Endothelial cell of umbilical vein (primary cell): ENCODE measurements at regions not wholly inside any gene's neighbourhood (a gene's known extent, or its start where the extent isn't known, plus 50 kb on each side); places are given as distances from the start of the nearest gene placed in this dataset.

ENCODE experiments used
- BruUV-seq: library from RNA; stranded (reverse); fragments of 400-500 nt; replicated peaks from 2 replicates; lab custom pipeline; 2021; lab: Mats Ljungman, UMichigan
- CTCF ChIA-PET: fragments of 300-600, 350-600 bp; sonication (Branson Sonifier 250); formaldehyde crosslinking; loops from one replicate; lab custom pipeline; 2021; ENCODE audit warnings: antibody characterized with exemption, inconsistent platforms; lab: Charles Lee
- POLR2A ChIA-PET: fragments of 300-600, 350-600 bp; sonication (Branson Sonifier 250); formaldehyde crosslinking; loops from one replicate; lab custom pipeline; 2021; ENCODE audit warnings: antibody characterized with exemption, inconsistent platforms; lab: Charles Lee
- DNase-seq: peaks from one replicate; pipeline ENCODE4 v3.0.0-alpha.2; 2011; ENCODE audit warnings: low read depth, low spot score
- FAIRE-seq: peaks from 2 replicates; lab custom pipeline; 2011; peaks lifted over from hg19 to GRCh38; lab: Jason Lieb, UNC
- H2AFZ ChIP-seq: 2 replicates; pipeline ENCODE4 v1.6.0; 2012; ENCODE audit warnings: low read depth, low read length, control low read depth, inconsistent platforms
- H3K27ac ChIP-seq: 2 replicates; pipeline ENCODE4 v1.5.1; 2011; ENCODE audit warnings: low read depth, mild to moderate bottlenecking, control low read depth, low read length, moderate library complexity; ENCODE audit not compliant: insufficient read depth
- H3K27me3 ChIP-seq, 2 experiments: 2 replicates each; pipeline versions ENCODE4 v1.6.0 to v1.6.1; 2011; ENCODE audit warnings: low read length in 2 of 2, mixed read lengths in 1 of 2; ENCODE audit not compliant: control insufficient read depth in 2 of 2, insufficient read depth in 2 of 2
- H3K36me3 ChIP-seq, 2 experiments: 2 replicates in 1 of 2; 3 replicates in 1 of 2; pipeline ENCODE4 v1.5.1; 2011; ENCODE audit warnings: low read length in 2 of 2, mild to moderate bottlenecking in 1 of 2, moderate library complexity in 1 of 2; ENCODE audit not compliant: control insufficient read depth in 2 of 2, insufficient read depth in 2 of 2; ENCODE audit errors: extremely low read depth in 1 of 2
- H3K4me1 ChIP-seq: 3 replicates; pipeline ENCODE4 v1.5.1; 2011; ENCODE audit warnings: mild to moderate bottlenecking, low read length; ENCODE audit not compliant: control insufficient read depth, insufficient read depth; ENCODE audit errors: extremely low read depth
- H3K4me2 ChIP-seq: 2 replicates; pipeline ENCODE4 v1.6.1; 2011; ENCODE audit warnings: low read length, control low read depth, mixed read lengths; ENCODE audit not compliant: insufficient read depth
- H3K4me3 ChIP-seq, 3 experiments: fragments of 200-600 bp in 1 of 3; sonication (generic), shearing (Covaris generic) in 1 of 3; replicated peaks in 1 of 3; 2 replicates each; pipeline ENCODE4 v1.5.1; 2011 to 2016; ENCODE audit warnings: control low read depth in 3 of 3, low read length in 3 of 3, mild to moderate bottlenecking in 2 of 3, inconsistent platforms in 1 of 3, low read depth in 1 of 3, moderate library complexity in 1 of 3; ENCODE audit not compliant: insufficient read depth in 1 of 3
- H3K79me2 ChIP-seq: 2 replicates; pipeline ENCODE4 v1.6.0; 2012; ENCODE audit warnings: low read length, inconsistent platforms; ENCODE audit not compliant: control insufficient read depth, insufficient read depth
- H3K9ac ChIP-seq: replicated peaks from 2 replicates; pipeline ENCODE3; 2011; ENCODE audit warnings: low read length, control low read depth; ENCODE audit not compliant: insufficient read depth; ENCODE audit errors: extremely low read depth
- H3K9me1 ChIP-seq: replicated peaks from 3 replicates; pipeline ENCODE4 v1.6.0; 2011; ENCODE audit warnings: mild to moderate bottlenecking, low read length; ENCODE audit not compliant: control insufficient read depth, insufficient read depth; ENCODE audit errors: extremely low read depth
- H3K9me3 ChIP-seq: replicated peaks from 2 replicates; pipeline ENCODE4 v1.5.1; 2012; ENCODE audit warnings: low read length, inconsistent platforms; ENCODE audit not compliant: control insufficient read depth, insufficient read depth
- H4K20me1 ChIP-seq: replicated peaks from 2 replicates; pipeline ENCODE3; 2011; ENCODE audit warnings: mild to moderate bottlenecking, low read length; ENCODE audit not compliant: control insufficient read depth, insufficient read depth; ENCODE audit errors: extremely low read depth
- EZH2 ChIP-seq: IDR thresholded peaks from 2 replicates; pipeline ENCODE4 v1.6.1; 2012; ENCODE audit warnings: borderline replicate concordance, low read depth, mild to moderate bottlenecking, moderate library complexity, low read length, inconsistent platforms; ENCODE audit not compliant: severe bottlenecking
- FOS ChIP-seq: IDR thresholded peaks from 2 replicates; pipeline ENCODE4 v1.6.1; 2011; ENCODE audit warnings: mild to moderate bottlenecking, low read length, moderate library complexity, borderline replicate concordance; ENCODE audit not compliant: insufficient read depth
- GATA2 ChIP-seq: IDR thresholded peaks from 2 replicates; pipeline ENCODE4 v1.7.0; 2011; ENCODE audit warnings: low read depth, mild to moderate bottlenecking, moderate library complexity, mixed read lengths, low read length; ENCODE audit not compliant: insufficient read length, insufficient read depth
- JUN ChIP-seq: IDR thresholded peaks from 2 replicates; pipeline ENCODE4 v1.6.1; 2011; ENCODE audit warnings: borderline replicate concordance, low read depth; ENCODE audit not compliant: insufficient read length, insufficient read depth
- MYC ChIP-seq: IDR thresholded peaks from one replicate; pipeline ENCODE4 v1.6.1; 2011; ENCODE audit warnings: mild to moderate bottlenecking, low read depth, low read length
- POLR2A ChIP-seq: IDR thresholded peaks from 2 replicates; pipeline ENCODE4 v1.6.1; 2012; ENCODE audit warnings: low read depth, mild to moderate bottlenecking, control low read depth, low read length
- POLR2AphosphoS5 ChIP-seq: IDR thresholded peaks from 2 replicates; pipeline ENCODE4 v1.6.1; 2012; ENCODE audit warnings: low read depth, mild to moderate bottlenecking, control low read depth, low read length, moderate library complexity; ENCODE audit not compliant: insufficient read depth
- dilution Hi-C: fragments of 300-500 bp; cut with MboI; formaldehyde crosslinking; loops from one replicate; pipeline ENCODE4 v1.15.0; 2019; ENCODE audit warnings: low sequenced_read_pairs; ENCODE audit not compliant: extremely low pct_ligation_motif_present
- intact Hi-C: fragments of 100-400 bp; cut with micrococcal nuclease; formaldehyde crosslinking; loops from one replicate; pipeline ENCODE4 v1.10.0; 2022
- TF ChIP-seq, protein P1 (sequence below), 2 donors: IDR thresholded peaks; 1 replicate in 1 of 2; 2 replicates in 1 of 2; pipeline ENCODE4 v1.5.1; 2011; ENCODE audit warnings: low read length in 2 of 2, mild to moderate bottlenecking in 2 of 2, moderate library complexity in 2 of 2, control low read depth in 1 of 2, inconsistent platforms in 1 of 2, low read depth in 1 of 2; ENCODE audit not compliant: insufficient read depth in 1 of 2; ENCODE audit errors: extremely low read depth in 1 of 2
- TF ChIP-seq, protein P2 (sequence below): IDR thresholded peaks from 2 replicates; pipeline ENCODE4 v1.6.1; 2011; ENCODE audit not compliant: insufficient read depth, insufficient read length

DNA sequence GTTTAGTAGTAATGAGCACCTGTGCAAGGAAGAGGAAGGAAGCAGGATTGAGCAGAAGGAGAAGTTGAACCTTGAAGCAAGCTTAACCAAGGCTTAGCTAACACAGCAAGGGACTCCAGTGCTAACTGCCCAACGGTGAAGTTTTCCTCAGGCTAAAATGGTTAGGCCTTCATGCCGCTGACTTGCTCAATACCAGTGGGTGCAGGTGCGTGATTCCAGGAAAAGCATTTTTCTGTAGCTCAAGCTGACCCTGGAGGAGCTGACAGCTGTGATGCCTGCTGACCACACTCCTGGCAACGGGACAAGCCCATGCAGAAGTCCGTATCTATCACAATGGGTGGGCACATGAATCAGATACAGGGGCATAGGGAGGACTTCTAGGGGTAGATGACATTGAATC, 76.5 kb upstream of the FGGY start:
- no peak overlapping the region for H3K4me3 ChIP-seq
- no peaks in the 10 kb centered on the region for H3K9me1 ChIP-seq
- H3K27me3 ChIP-seq = no peaks in the 10 kb centered on the region
- no peak for FAIRE-seq
- H3K4me1 ChIP-seq = no peaks in the 10 kb centered on the region
- H3K79me2 ChIP-seq = no peaks in the 10 kb centered on the region
- H3K9ac ChIP-seq = no peak overlapping the region
- dilution Hi-C loops = no loop called here
- no peak overlapping the region for H3K4me2 ChIP-seq
- intact Hi-C loops = no loop called here
- no peaks in the 10 kb centered on the region for H3K36me3 ChIP-seq
- H4K20me1 ChIP-seq = no peaks in the 10 kb centered on the region
- ChIA-PET POLR2A (no interaction called here), CTCF (interaction anchor here (1.2 to 1.3 kb wide), 2 partner anchors 9 to 479 kb away, joined by 3 to 5 read pairs; no protein-coding TSS in a partner anchor)
- no peaks in the 10 kb centered on the region for H3K9me3 ChIP-seq
- DNase-seq = no peak
- no peak overlapping the region for H3K27ac ChIP-seq
- H2AFZ ChIP-seq = no peak overlapping the region
- TF ChIP-seq, protein P1, sequence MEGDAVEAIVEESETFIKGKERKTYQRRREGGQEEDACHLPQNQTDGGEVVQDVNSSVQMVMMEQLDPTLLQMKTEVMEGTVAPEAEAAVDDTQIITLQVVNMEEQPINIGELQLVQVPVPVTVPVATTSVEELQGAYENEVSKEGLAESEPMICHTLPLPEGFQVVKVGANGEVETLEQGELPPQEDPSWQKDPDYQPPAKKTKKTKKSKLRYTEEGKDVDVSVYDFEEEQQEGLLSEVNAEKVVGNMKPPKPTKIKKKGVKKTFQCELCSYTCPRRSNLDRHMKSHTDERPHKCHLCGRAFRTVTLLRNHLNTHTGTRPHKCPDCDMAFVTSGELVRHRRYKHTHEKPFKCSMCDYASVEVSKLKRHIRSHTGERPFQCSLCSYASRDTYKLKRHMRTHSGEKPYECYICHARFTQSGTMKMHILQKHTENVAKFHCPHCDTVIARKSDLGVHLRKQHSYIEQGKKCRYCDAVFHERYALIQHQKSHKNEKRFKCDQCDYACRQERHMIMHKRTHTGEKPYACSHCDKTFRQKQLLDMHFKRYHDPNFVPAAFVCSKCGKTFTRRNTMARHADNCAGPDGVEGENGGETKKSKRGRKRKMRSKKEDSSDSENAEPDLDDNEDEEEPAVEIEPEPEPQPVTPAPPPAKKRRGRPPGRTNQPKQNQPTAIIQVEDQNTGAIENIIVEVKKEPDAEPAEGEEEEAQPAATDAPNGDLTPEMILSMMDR (IDR thresholded peaks at IDR 0.05; ENCODE audit: extremely low read depth in 1 of 2, insufficient read depth in 1 of 2, low read depth in 1 of 2, low read length in 2 of 2) = no peak
- TF ChIP-seq FOS (no peak), EZH2 (no peak), JUN (no peak), MYC (no peak), GATA2 (no peak), POLR2A (no peak), POLR2AphosphoS5 (no peak)
- TF ChIP-seq, protein P2, sequence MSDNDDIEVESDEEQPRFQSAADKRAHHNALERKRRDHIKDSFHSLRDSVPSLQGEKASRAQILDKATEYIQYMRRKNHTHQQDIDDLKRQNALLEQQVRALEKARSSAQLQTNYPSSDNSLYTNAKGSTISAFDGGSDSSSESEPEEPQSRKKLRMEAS = no peak
- BruUV-seq = no TSS peak
